A673 (cell line): ENCODE measurements at regions not wholly inside any gene's neighbourhood (a gene's known extent, or its start where the extent isn't known, plus 50 kb on each side); places are given as distances from the start of the nearest gene placed in this dataset.

Source experiments
- BruUV-seq: library from RNA; stranded (reverse); fragments of 400-500 nt; replicated peaks from 2 replicates; lab custom pipeline; 2021; lab: Mats Ljungman, UMichigan
- CTCF ChIA-PET: fragments of 300-600 bp; sonication (Branson Sonifier 250); formaldehyde crosslinking; loops from one replicate; lab custom pipeline; 2022; ENCODE audit warnings: antibody characterized with exemption; lab: Charles Lee
- POLR2A ChIA-PET: fragments of 300-600 bp; sonication (Branson Sonifier 250); formaldehyde crosslinking; loops from one replicate; lab custom pipeline; 2022; ENCODE audit warnings: antibody characterized with exemption; ENCODE audit not compliant: low non-redundant PET; lab: Charles Lee
- DNase-seq: peaks from one replicate; pipeline ENCODE4 v3.0.0-alpha.2; 2015; ENCODE audit warnings: low spot score
- H3K27ac ChIP-seq: fragments of 200-600 bp; sonication (generic); 2 replicates; pipeline ENCODE4 v1.5.1; 2016; ENCODE audit warnings: mixed run types, low read depth, mild to moderate bottlenecking, mixed read lengths, antibody characterized with exemption, low read length; ENCODE audit not compliant: poor library complexity, severe bottlenecking
- H3K27me3 ChIP-seq: fragments of 200-600 bp; sonication (generic); replicated peaks from 2 replicates; pipeline ENCODE4 v1.6.1; 2017; ENCODE audit warnings: mixed run types, low read depth, mild to moderate bottlenecking, mixed read lengths, antibody characterized with exemption, low read length; ENCODE audit not compliant: insufficient read depth, poor library complexity
- H3K36me3 ChIP-seq: fragments of 200-600 bp; sonication (generic); 2 replicates; pipeline ENCODE4 v1.6.1; 2016; ENCODE audit warnings: mixed run types, mild to moderate bottlenecking, mixed read lengths, antibody characterized with exemption, low read length; ENCODE audit not compliant: insufficient read depth, poor library complexity, severe bottlenecking
- H3K4me1 ChIP-seq: fragments of 200-600 bp; sonication (generic); 2 replicates; pipeline ENCODE4 v1.6.1; 2017; ENCODE audit warnings: mixed run types, mild to moderate bottlenecking, mixed read lengths, antibody characterized with exemption, low read length; ENCODE audit not compliant: insufficient read depth, poor library complexity, severe bottlenecking
- H3K4me3 ChIP-seq: fragments of 200-600 bp; sonication (generic); 2 replicates; pipeline ENCODE4 v1.5.1; 2016; ENCODE audit warnings: low read depth, mixed run types, mild to moderate bottlenecking, mixed read lengths, low read length; ENCODE audit not compliant: poor library complexity, severe bottlenecking
- H3K9me3 ChIP-seq: fragments of 200-600 bp; sonication (generic); 2 replicates; pipeline ENCODE4 v1.6.1; 2016; ENCODE audit warnings: mixed run types, low read depth, mild to moderate bottlenecking, mixed read lengths, antibody characterized with exemption, low read length; ENCODE audit not compliant: poor library complexity, severe bottlenecking
- EZH2 ChIP-seq: fragments of 200-600 bp; sonication (generic); IDR thresholded peaks from 2 replicates; pipeline ENCODE4 v1.6.1; 2017; ENCODE audit warnings: borderline replicate concordance, low read depth, mild to moderate bottlenecking, mixed read lengths, antibody characterized with exemption, low read length; ENCODE audit not compliant: poor library complexity, severe bottlenecking
- intact Hi-C: fragments of 100-400 bp; cut with micrococcal nuclease; formaldehyde crosslinking; loops from one replicate; pipeline ENCODE4 v1.10.0; 2022; ENCODE audit not compliant: unreplicated experiment
- TF ChIP-seq, protein P1 (sequence below): fragments of 300-800, 200-600 bp; sonication (generic); conservative IDR thresholded peaks from 2 replicates; pipeline ENCODE4 v1.5.1; 2017; ENCODE audit warnings: low read depth, mild to moderate bottlenecking, antibody characterized with exemption, low read length, moderate library complexity, mixed read lengths

DNA sequence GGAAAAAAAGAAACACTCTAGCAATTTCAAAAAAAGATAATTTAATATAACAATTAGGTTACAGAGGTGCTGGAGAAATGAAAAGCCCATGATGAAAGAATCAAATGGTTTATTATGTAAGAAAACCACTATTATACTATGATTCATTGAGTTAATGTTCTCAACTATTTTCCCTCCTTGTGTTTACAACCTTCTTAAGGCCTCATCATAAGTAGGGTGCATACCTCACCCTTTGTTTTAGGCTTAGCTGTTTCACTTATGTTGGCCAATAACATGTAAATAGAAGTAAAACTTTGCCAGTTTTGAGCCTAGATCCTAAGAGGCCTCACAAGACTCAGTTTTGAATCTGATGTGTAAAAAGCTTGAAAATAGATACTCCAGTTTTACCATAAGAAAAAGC lies 418.3 kb upstream of the DDX18 start:
- H3K27me3 ChIP-seq = no peaks in the 10 kb centered on the region
- H3K4me3 ChIP-seq = no peak overlapping the region
- TF ChIP-seq, protein P1, sequence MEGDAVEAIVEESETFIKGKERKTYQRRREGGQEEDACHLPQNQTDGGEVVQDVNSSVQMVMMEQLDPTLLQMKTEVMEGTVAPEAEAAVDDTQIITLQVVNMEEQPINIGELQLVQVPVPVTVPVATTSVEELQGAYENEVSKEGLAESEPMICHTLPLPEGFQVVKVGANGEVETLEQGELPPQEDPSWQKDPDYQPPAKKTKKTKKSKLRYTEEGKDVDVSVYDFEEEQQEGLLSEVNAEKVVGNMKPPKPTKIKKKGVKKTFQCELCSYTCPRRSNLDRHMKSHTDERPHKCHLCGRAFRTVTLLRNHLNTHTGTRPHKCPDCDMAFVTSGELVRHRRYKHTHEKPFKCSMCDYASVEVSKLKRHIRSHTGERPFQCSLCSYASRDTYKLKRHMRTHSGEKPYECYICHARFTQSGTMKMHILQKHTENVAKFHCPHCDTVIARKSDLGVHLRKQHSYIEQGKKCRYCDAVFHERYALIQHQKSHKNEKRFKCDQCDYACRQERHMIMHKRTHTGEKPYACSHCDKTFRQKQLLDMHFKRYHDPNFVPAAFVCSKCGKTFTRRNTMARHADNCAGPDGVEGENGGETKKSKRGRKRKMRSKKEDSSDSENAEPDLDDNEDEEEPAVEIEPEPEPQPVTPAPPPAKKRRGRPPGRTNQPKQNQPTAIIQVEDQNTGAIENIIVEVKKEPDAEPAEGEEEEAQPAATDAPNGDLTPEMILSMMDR = no peak
- TF ChIP-seq EZH2 = no peak
- no peaks in the 10 kb centered on the region for H3K4me1 ChIP-seq
- ChIA-PET CTCF (no interaction called here), POLR2A (no interaction called here)
- intact Hi-C loops = no loop called here
- no peaks in the 10 kb centered on the region for H3K36me3 ChIP-seq
- no peak overlapping the region for H3K27ac ChIP-seq
- BruUV-seq = no TSS peak
- no peak for DNase-seq
- H3K9me3 ChIP-seq = no peaks in the 10 kb centered on the region

DNA sequence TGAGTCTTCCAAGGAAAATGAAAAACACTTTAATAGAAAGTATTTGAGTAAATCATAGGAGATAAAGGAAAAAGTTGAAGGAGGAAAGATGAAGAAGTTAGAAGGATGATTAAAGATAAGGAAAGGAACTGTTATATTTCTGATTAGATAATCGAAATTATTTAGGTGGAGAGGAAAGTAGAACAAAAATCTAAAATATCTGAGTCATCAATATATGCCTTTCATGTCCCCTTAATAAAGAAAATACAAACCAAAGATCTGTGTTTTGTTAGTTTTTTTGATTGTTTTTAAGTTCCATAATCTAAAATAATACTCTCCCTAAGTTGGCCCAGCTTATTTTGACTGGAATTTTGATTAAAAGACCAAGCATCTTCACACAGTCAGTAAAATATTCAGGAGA lies 412.9 kb upstream of the DDX18 start:
- ChIA-PET POLR2A (no interaction called here), CTCF (no interaction called here)
- Histone ChIP-seq H3K27ac (no peak overlapping the region), H3K36me3 (no peaks in the 10 kb centered on the region), H3K9me3 (no peaks in the 10 kb centered on the region), H3K4me1 (no peaks in the 10 kb centered on the region), H3K27me3 (no peaks in the 10 kb centered on the region), H3K4me3 (no peak overlapping the region)
- no peak for DNase-seq
- intact Hi-C loops = no loop called here
- no peak for TF ChIP-seq EZH2
- TF ChIP-seq, protein P1 = no peak
- BruUV-seq = no TSS peak

DNA sequence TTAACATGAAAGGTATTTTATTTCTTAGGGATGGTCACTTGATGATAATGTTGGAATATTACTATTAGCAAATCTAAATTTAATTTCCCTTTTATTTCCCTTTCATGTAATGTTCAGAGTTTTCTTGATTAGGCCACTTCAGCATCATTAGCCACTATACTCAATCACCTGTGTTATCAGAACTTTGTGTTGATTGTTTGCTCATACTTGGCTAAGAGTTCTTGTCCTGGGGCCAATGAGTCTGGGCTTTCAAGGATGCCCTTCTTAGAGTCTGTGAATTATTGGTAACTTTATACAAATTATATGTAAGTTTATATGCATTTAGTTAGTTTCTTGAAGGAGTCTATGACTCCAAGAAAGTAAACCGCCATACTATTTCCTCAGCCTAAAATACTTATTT lies 408.0 kb upstream of the DDX18 start:
- TF ChIP-seq, protein P1 = no peak
- no peak for TF ChIP-seq EZH2
- no peak for DNase-seq
- POLR2A ChIA-PET = no interaction called here
- intact Hi-C loops = no loop called here
- CTCF ChIA-PET = no interaction called here
- no peaks in the 10 kb centered on the region for H3K4me1 ChIP-seq
- no peaks in the 10 kb centered on the region for H3K36me3 ChIP-seq
- no peaks in the 10 kb centered on the region for H3K27me3 ChIP-seq
- no peaks in the 10 kb centered on the region for H3K9me3 ChIP-seq
- no peak overlapping the region for H3K27ac ChIP-seq
- no TSS peak for BruUV-seq
- H3K4me3 ChIP-seq = no peak overlapping the region
